ENCODE measurements at regions not wholly inside any gene's neighbourhood (a gene's known extent, or its start where the extent isn't known, plus 50 kb on each side); places are given as distances from the start of the nearest gene placed in this dataset.

DNA sequence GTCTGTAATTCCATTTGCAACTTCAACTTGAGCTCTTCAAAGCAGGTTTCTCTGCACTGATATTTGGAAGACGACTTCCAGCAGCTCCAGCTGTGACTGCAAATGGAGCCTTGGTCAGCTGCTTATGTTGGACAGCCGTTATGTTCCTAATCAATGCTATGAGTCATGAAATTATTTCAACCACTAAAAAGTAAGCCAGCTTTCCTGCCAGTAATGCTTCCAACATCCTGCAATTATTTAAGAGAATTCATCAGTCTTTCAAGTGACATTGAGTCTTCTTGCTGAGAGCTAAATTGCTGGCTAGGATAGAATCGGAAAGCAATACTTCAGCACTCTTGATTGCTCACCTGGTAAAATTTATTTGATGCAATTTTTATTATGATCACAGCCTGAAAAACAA lies 375.7 kb downstream of the MMUT start:
- TF ChIP-seq POLR2A (IDR thresholded peaks at IDR 0.05): no peak
- TF ChIP-seq, protein P1, sequence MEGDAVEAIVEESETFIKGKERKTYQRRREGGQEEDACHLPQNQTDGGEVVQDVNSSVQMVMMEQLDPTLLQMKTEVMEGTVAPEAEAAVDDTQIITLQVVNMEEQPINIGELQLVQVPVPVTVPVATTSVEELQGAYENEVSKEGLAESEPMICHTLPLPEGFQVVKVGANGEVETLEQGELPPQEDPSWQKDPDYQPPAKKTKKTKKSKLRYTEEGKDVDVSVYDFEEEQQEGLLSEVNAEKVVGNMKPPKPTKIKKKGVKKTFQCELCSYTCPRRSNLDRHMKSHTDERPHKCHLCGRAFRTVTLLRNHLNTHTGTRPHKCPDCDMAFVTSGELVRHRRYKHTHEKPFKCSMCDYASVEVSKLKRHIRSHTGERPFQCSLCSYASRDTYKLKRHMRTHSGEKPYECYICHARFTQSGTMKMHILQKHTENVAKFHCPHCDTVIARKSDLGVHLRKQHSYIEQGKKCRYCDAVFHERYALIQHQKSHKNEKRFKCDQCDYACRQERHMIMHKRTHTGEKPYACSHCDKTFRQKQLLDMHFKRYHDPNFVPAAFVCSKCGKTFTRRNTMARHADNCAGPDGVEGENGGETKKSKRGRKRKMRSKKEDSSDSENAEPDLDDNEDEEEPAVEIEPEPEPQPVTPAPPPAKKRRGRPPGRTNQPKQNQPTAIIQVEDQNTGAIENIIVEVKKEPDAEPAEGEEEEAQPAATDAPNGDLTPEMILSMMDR (IDR thresholded peaks at IDR 0.05): no peak
